Astrocyte (in vitro differentiated cells and primary cell): ENCODE measurements at regions not wholly inside any gene's neighbourhood (a gene's known extent, or its start where the extent isn't known, plus 50 kb on each side); places are given as distances from the start of the nearest gene placed in this dataset.

Source experiments
- DNase-seq: peaks from one replicate; pipeline ENCODE4 v3.0.0-alpha.2; 2010; ENCODE audit warnings: low read depth
- FAIRE-seq: peaks from 2 replicates; lab custom pipeline; 2011; peaks lifted over from hg19 to GRCh38; lab: Jason Lieb, UNC
- H2AFZ ChIP-seq: 2 replicates; pipeline ENCODE4 v1.6.0; 2012; ENCODE audit warnings: low read depth, low read length, inconsistent platforms
- H3K27ac ChIP-seq: 2 replicates; pipeline ENCODE4 v1.5.1; 2011; ENCODE audit warnings: low read depth, low read length, inconsistent platforms
- H3K27me3 ChIP-seq: 2 replicates; pipeline ENCODE4 v1.6.0; 2011; ENCODE audit warnings: low read length, inconsistent platforms; ENCODE audit not compliant: insufficient read depth
- H3K36me3 ChIP-seq: 2 replicates; pipeline ENCODE4 v1.5.1; 2011; ENCODE audit warnings: low read length, inconsistent platforms; ENCODE audit not compliant: insufficient read depth
- H3K4me1 ChIP-seq: 2 replicates; pipeline ENCODE4 v1.5.1; 2011; ENCODE audit warnings: low read length, inconsistent platforms; ENCODE audit not compliant: insufficient read depth
- H3K4me2 ChIP-seq: 2 replicates; pipeline ENCODE4 v1.6.0; 2012; ENCODE audit warnings: low read length, inconsistent platforms
- H3K4me3 ChIP-seq: 2 replicates; pipeline ENCODE4 v1.5.1; 2011; ENCODE audit warnings: low read depth, mild to moderate bottlenecking, low read length, inconsistent platforms; ENCODE audit not compliant: insufficient read depth
- H3K79me2 ChIP-seq: 2 replicates; pipeline ENCODE4 v1.6.0; 2012; ENCODE audit warnings: mild to moderate bottlenecking, low read length, inconsistent platforms; ENCODE audit not compliant: insufficient read depth
- H3K9ac ChIP-seq: 2 replicates; pipeline ENCODE4 v1.6.0; 2012; ENCODE audit warnings: mild to moderate bottlenecking, low read length, inconsistent platforms
- H3K9me3 ChIP-seq: 2 replicates; pipeline ENCODE4 v1.5.1; 2012; ENCODE audit warnings: low read depth, mild to moderate bottlenecking, low read length, inconsistent platforms; ENCODE audit not compliant: insufficient read depth
- H4K20me1 ChIP-seq: 2 replicates; pipeline ENCODE4 v1.6.0; 2012; ENCODE audit warnings: low read length, inconsistent platforms; ENCODE audit not compliant: insufficient read depth
- H3K27ac Mint-ChIP-seq: one replicate; pipeline ENCODE4 v1.8.0; 2021; ENCODE audit warnings: mild to moderate bottlenecking, mixed read lengths; ENCODE audit not compliant: unreplicated experiment
- H3K27me3 Mint-ChIP-seq: one replicate; pipeline ENCODE4 v1.8.0; 2021; ENCODE audit warnings: low read depth, mixed read lengths; ENCODE audit not compliant: unreplicated experiment
- H3K36me3 Mint-ChIP-seq: one replicate; pipeline ENCODE4 v1.8.0; 2021; ENCODE audit warnings: low read depth, mixed read lengths; ENCODE audit not compliant: unreplicated experiment
- H3K4me1 Mint-ChIP-seq: one replicate; pipeline ENCODE4 v1.8.0; 2021; ENCODE audit warnings: low read depth, mixed read lengths; ENCODE audit not compliant: unreplicated experiment
- H3K4me3 Mint-ChIP-seq: one replicate; pipeline ENCODE4 v1.8.0; 2021; ENCODE audit warnings: mild to moderate bottlenecking, moderate library complexity, mixed read lengths; ENCODE audit not compliant: unreplicated experiment
- H3K9me3 Mint-ChIP-seq: one replicate; pipeline ENCODE4 v1.8.0; 2021; ENCODE audit warnings: mild to moderate bottlenecking, mixed read lengths; ENCODE audit not compliant: unreplicated experiment
- EZH2 ChIP-seq: IDR thresholded peaks from 2 replicates; pipeline ENCODE4 v1.6.1; 2012; ENCODE audit warnings: mild to moderate bottlenecking, low read length, inconsistent platforms; ENCODE audit not compliant: insufficient read depth
- TF ChIP-seq, protein P1 (sequence below): IDR thresholded peaks from 2 replicates; pipeline ENCODE4 v1.5.1; 2011; ENCODE audit warnings: low read depth, mild to moderate bottlenecking, inconsistent platforms, low read length, moderate library complexity; ENCODE audit not compliant: insufficient read depth

GRCh38 chr12:89235189-89235993 is 116.9 kb downstream of the DUSP6 start:
- Mint-ChIP-seq H3K4me3 (no peak overlapping the region), H3K36me3 (no peaks in the 10 kb centered on the region), H3K9me3 (no peaks in the 10 kb centered on the region), H3K4me1 (peaks cover 3% of the 10 kb centered on the region), H3K27ac (no peak overlapping the region), H3K27me3 (no peaks in the 10 kb centered on the region)
- Histone ChIP-seq H3K27ac (no peak overlapping the region), H3K9ac (no peak overlapping the region), H3K27me3 (no peaks in the 10 kb centered on the region), H3K79me2 (no peaks in the 10 kb centered on the region), H3K36me3 (no peaks in the 10 kb centered on the region), H3K4me2 (no peak overlapping the region), H3K4me1 (no peaks in the 10 kb centered on the region), H4K20me1 (no peaks in the 10 kb centered on the region), H2AFZ (no peak overlapping the region), H3K4me3 (no peak overlapping the region), H3K9me3 (no peaks in the 10 kb centered on the region)
- DNase-seq (no peak), FAIRE-seq (no peak)
- no peak for TF ChIP-seq EZH2
- TF ChIP-seq, protein P1, sequence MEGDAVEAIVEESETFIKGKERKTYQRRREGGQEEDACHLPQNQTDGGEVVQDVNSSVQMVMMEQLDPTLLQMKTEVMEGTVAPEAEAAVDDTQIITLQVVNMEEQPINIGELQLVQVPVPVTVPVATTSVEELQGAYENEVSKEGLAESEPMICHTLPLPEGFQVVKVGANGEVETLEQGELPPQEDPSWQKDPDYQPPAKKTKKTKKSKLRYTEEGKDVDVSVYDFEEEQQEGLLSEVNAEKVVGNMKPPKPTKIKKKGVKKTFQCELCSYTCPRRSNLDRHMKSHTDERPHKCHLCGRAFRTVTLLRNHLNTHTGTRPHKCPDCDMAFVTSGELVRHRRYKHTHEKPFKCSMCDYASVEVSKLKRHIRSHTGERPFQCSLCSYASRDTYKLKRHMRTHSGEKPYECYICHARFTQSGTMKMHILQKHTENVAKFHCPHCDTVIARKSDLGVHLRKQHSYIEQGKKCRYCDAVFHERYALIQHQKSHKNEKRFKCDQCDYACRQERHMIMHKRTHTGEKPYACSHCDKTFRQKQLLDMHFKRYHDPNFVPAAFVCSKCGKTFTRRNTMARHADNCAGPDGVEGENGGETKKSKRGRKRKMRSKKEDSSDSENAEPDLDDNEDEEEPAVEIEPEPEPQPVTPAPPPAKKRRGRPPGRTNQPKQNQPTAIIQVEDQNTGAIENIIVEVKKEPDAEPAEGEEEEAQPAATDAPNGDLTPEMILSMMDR: no peak

GRCh38 chr12:89234324-89235114 is 117.8 kb downstream of the DUSP6 start:
- Histone ChIP-seq H3K27me3 (no peaks in the 10 kb centered on the region), H2AFZ (no peak overlapping the region), H3K36me3 (no peaks in the 10 kb centered on the region), H3K27ac (no peak overlapping the region), H3K9ac (no peak overlapping the region), H3K9me3 (no peaks in the 10 kb centered on the region), H3K4me2 (no peak overlapping the region), H4K20me1 (no peaks in the 10 kb centered on the region), H3K79me2 (no peaks in the 10 kb centered on the region), H3K4me1 (no peaks in the 10 kb centered on the region), H3K4me3 (no peak overlapping the region)
- DNase-seq: no peak
- TF ChIP-seq, protein P1: no peak
- Mint-ChIP-seq H3K27me3 (no peaks in the 10 kb centered on the region), H3K4me1 (peaks cover 6% of the 10 kb centered on the region), H3K4me3 (no peak overlapping the region), H3K36me3 (no peaks in the 10 kb centered on the region), H3K27ac (no peak overlapping the region), H3K9me3 (no peaks in the 10 kb centered on the region)
- no peak for FAIRE-seq
